ENCODE measurements at regions not wholly inside any gene's neighbourhood (a gene's known extent, or its start where the extent isn't known, plus 50 kb on each side); places are given as distances from the start of the nearest gene placed in this dataset.

GRCh38 chr15:46266661-46267060 lies 631.8 kb downstream of the SQOR start:
- DNase-seq = no peak

GRCh38 chr15:46270481-46271147 lies 635.8 kb downstream of the SQOR start:
- peak; percentile 31 for DNase-seq

- DNase-seq = no peak
Measured at GRCh38 chr15:46275701-46276100, 640.9 kb downstream of the SQOR start.

GRCh38 chr15:46277451-46277850 lies 642.6 kb downstream of the SQOR start:
- no peak for DNase-seq

GRCh38 chr15:46278062-46278461 lies 643.2 kb downstream of the SQOR start:
- DNase-seq = peak; percentile 96

- DNase-seq = peak; percentile 96
Measured at GRCh38 chr15:46278486-46279090, 643.8 kb downstream of the SQOR start.

GRCh38 chr15:46280762-46281542 lies 646.1 kb downstream of the SQOR start:
- DNase-seq = peak; percentile 85

- no peak for DNase-seq
Measured at GRCh38 chr15:46293550-46293949, 658.7 kb downstream of the SQOR start.

GRCh38 chr15:46296002-46296401 lies 661.2 kb downstream of the SQOR start:
- no peak for DNase-seq

GRCh38 chr15:46296797-46297196 lies 662.0 kb downstream of the SQOR start:
- no peak for DNase-seq

GRCh38 chr15:46297766-46298165 lies 662.9 kb downstream of the SQOR start:
- DNase-seq = no peak

GRCh38 chr15:46300716-46301115 lies 665.9 kb downstream of the SQOR start:
- DNase-seq = no peak

GRCh38 chr15:46301291-46301690 lies 666.5 kb downstream of the SQOR start:
- peak; percentile 80 for DNase-seq

- DNase-seq = no peak
Measured at GRCh38 chr15:46301826-46302225, 667.0 kb downstream of the SQOR start.

- no peak for DNase-seq
Measured at GRCh38 chr15:46304321-46304720, 669.5 kb downstream of the SQOR start.

- no peak for DNase-seq
Measured at GRCh38 chr15:46307746-46308145, 672.9 kb downstream of the SQOR start.

- DNase-seq = peak; percentile 56
Measured at GRCh38 chr15:46309914-46310313, 675.1 kb downstream of the SQOR start.

GRCh38 chr15:46312133-46312740 lies 677.4 kb downstream of the SQOR start:
- peak; percentile 78 for DNase-seq

GRCh38 chr15:46315434-46315833 lies 680.6 kb downstream of the SQOR start:
- DNase-seq = peak; percentile 81

GRCh38 chr15:46316024-46316423 lies 681.2 kb downstream of the SQOR start:
- DNase-seq = no peak

- DNase-seq = no peak
Measured at GRCh38 chr15:46317029-46317428, 682.2 kb downstream of the SQOR start.

- DNase-seq = no peak
Measured at GRCh38 chr15:46322753-46323152, 687.9 kb downstream of the SQOR start.

GRCh38 chr15:46326173-46326572 lies 691.3 kb downstream of the SQOR start:
- DNase-seq = no peak

GRCh38 chr15:46328821-46329220 lies 694.0 kb downstream of the SQOR start:
- no peak for DNase-seq

All from NCI-H1092 treated with DMSO at 0.1 percent for 48 hours (cell line).